Neural cell (in vitro differentiated cells): ENCODE measurements at regions not wholly inside any gene's neighbourhood (a gene's known extent, or its start where the extent isn't known, plus 50 kb on each side); places are given as distances from the start of the nearest gene placed in this dataset.

Experiments
- H2AFZ ChIP-seq: fragments of 200-600, 300-800 bp; sonication (generic), shearing (Covaris generic); 2 replicates; pipeline ENCODE4 v1.6.0; 2014; ENCODE audit warnings: low read depth, mild to moderate bottlenecking, antibody characterized with exemption, low read length, moderate library complexity
- H3F3A ChIP-seq: fragments of 200-600 bp; shearing (Covaris generic); 2 replicates; pipeline ENCODE4 v1.6.1; 2016; ENCODE audit warnings: mild to moderate bottlenecking, moderate library complexity, mixed read lengths, antibody characterized with exemption, low read length; ENCODE audit not compliant: insufficient read depth, poor library complexity, severe bottlenecking
- H3K27ac ChIP-seq: fragments of 200-600, 300-800 bp; sonication (generic), shearing (Covaris generic); 2 replicates; pipeline ENCODE4 v1.5.1; 2014; ENCODE audit warnings: mild to moderate bottlenecking, low read length, moderate library complexity
- H3K27me3 ChIP-seq: fragments of 300-800, 200-600 bp; sonication (generic), shearing (Covaris generic); 2 replicates; pipeline ENCODE4 v1.6.0; 2014; ENCODE audit warnings: mild to moderate bottlenecking, low read depth, low read length, moderate library complexity; ENCODE audit not compliant: insufficient read depth
- H3K36me3 ChIP-seq: fragments of 300-800, 200-600 bp; sonication (generic), shearing (Covaris generic); 2 replicates; pipeline ENCODE4 v1.5.1; 2014; ENCODE audit warnings: mild to moderate bottlenecking, antibody characterized with exemption, low read length, moderate library complexity; ENCODE audit not compliant: insufficient read depth
- H3K4me2 ChIP-seq: fragments of 300-800, 200-600 bp; sonication (generic), shearing (Covaris generic); 2 replicates; pipeline ENCODE4 v1.6.0; 2014; ENCODE audit warnings: mild to moderate bottlenecking, low read length
- H3K4me3 ChIP-seq: fragments of 300-800, 200-600 bp; sonication (generic), shearing (Covaris generic); 2 replicates; pipeline ENCODE4 v1.5.1; 2014; ENCODE audit warnings: mild to moderate bottlenecking, low read length, moderate library complexity
- H3K79me2 ChIP-seq: fragments of 200-600 bp; shearing (Covaris generic); replicated peaks from 2 replicates; pipeline ENCODE4 v1.6.0; 2014; ENCODE audit warnings: mild to moderate bottlenecking, low read length, moderate library complexity; ENCODE audit not compliant: insufficient read depth
- H3K9ac ChIP-seq: fragments of 300-800, 200-600 bp; sonication (generic), shearing (Covaris generic); 2 replicates; pipeline ENCODE4 v1.6.1; 2016; ENCODE audit warnings: mild to moderate bottlenecking, low read length, mixed read lengths
- H3K9me2 ChIP-seq: fragments of 200-600 bp; shearing (Covaris generic); 2 replicates; pipeline ENCODE4 v1.6.1; 2016; ENCODE audit warnings: mild to moderate bottlenecking, low read length, mixed read lengths; ENCODE audit not compliant: insufficient read depth
- H3K9me3 ChIP-seq: fragments of 200-600, 300-800 bp; sonication (generic), shearing (Covaris generic); 2 replicates; pipeline ENCODE4 v1.6.1; 2016; ENCODE audit warnings: mild to moderate bottlenecking, mixed run types, low read length, moderate library complexity, mixed read lengths
- H4K20me1 ChIP-seq: fragments of 200-600 bp; shearing (Covaris generic); 2 replicates; pipeline ENCODE4 v1.6.1; 2016; ENCODE audit warnings: mild to moderate bottlenecking, mixed run types; ENCODE audit not compliant: insufficient read depth
- EP300 ChIP-seq: fragments of 450-650 bp; conservative IDR thresholded peaks from 2 replicates; pipeline ENCODE4 v1.6.1; 2014; ENCODE audit warnings: antibody characterized with exemption, mild to moderate bottlenecking, moderate library complexity; ENCODE audit not compliant: poor library complexity, severe bottlenecking
- EZH2 ChIP-seq: fragments of 200-600, 300-800 bp; shearing (Covaris generic), sonication (generic); IDR thresholded peaks from 2 replicates; pipeline ENCODE4 v1.6.1; 2014; ENCODE audit warnings: antibody characterized with exemption, low read length, borderline replicate concordance, mild to moderate bottlenecking; ENCODE audit not compliant: insufficient read depth, poor library complexity, severe bottlenecking
- MXI1 ChIP-seq: fragments of 450-650 bp; conservative IDR thresholded peaks from 2 replicates; pipeline ENCODE4 v1.6.1; 2014; ENCODE audit warnings: antibody characterized with exemption, mild to moderate bottlenecking; ENCODE audit not compliant: poor library complexity, severe bottlenecking
- POLR2AphosphoS5 ChIP-seq: IDR thresholded peaks from 2 replicates; pipeline ENCODE4 v1.6.1; 2012
- RAD21 ChIP-seq: fragments of 450-650 bp; conservative IDR thresholded peaks from 2 replicates; pipeline ENCODE4 v1.6.1; 2014; ENCODE audit warnings: antibody characterized with exemption, mild to moderate bottlenecking, moderate library complexity
- SMC3 ChIP-seq: fragments of 450-650 bp; conservative IDR thresholded peaks from 2 replicates; pipeline ENCODE4 v1.6.1; 2014; ENCODE audit warnings: antibody characterized with exemption, mild to moderate bottlenecking, moderate library complexity; ENCODE audit not compliant: poor library complexity
- TAF1 ChIP-seq: IDR thresholded peaks from 2 replicates; pipeline ENCODE4 v1.6.1; 2012; ENCODE audit warnings: low read depth
- TF ChIP-seq, protein P1 (sequence below): IDR thresholded peaks from 2 replicates; pipeline ENCODE4 v1.6.1; 2012; ENCODE audit warnings: borderline replicate concordance
- TF ChIP-seq, protein P2 (sequence below): fragments of 450-650 bp; IDR thresholded peaks from 2 replicates; pipeline ENCODE4 v1.5.1; 2014; ENCODE audit warnings: antibody characterized with exemption, mild to moderate bottlenecking, moderate library complexity; ENCODE audit not compliant: poor library complexity, severe bottlenecking

DNA sequence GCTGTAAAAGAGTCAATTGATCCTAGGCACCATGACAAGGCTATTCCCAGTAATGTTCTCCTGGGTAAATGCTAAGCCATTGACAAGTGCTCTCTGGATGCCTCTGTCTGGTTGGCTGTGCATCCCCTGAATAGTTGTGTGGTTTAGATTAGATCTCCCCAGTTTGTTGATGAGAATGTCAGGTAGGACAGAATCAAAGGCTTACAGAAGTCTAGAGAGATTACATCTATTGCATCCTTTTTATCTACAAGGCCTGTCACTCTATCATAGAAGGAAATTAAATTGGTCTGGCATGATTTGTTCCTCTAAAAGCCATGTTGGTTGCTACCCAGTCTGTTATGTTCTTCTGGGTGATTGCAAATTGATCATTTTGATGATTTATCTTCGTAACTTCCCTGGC, 548.3 kb downstream of the GATA3 start:
- no peak overlapping the region for H2AFZ ChIP-seq
- TF ChIP-seq RAD21, result no peak
- TF ChIP-seq MXI1, result no peak
- TF ChIP-seq EP300, result no peak
- no peak for TF ChIP-seq SMC3
- TF ChIP-seq, protein P1, sequence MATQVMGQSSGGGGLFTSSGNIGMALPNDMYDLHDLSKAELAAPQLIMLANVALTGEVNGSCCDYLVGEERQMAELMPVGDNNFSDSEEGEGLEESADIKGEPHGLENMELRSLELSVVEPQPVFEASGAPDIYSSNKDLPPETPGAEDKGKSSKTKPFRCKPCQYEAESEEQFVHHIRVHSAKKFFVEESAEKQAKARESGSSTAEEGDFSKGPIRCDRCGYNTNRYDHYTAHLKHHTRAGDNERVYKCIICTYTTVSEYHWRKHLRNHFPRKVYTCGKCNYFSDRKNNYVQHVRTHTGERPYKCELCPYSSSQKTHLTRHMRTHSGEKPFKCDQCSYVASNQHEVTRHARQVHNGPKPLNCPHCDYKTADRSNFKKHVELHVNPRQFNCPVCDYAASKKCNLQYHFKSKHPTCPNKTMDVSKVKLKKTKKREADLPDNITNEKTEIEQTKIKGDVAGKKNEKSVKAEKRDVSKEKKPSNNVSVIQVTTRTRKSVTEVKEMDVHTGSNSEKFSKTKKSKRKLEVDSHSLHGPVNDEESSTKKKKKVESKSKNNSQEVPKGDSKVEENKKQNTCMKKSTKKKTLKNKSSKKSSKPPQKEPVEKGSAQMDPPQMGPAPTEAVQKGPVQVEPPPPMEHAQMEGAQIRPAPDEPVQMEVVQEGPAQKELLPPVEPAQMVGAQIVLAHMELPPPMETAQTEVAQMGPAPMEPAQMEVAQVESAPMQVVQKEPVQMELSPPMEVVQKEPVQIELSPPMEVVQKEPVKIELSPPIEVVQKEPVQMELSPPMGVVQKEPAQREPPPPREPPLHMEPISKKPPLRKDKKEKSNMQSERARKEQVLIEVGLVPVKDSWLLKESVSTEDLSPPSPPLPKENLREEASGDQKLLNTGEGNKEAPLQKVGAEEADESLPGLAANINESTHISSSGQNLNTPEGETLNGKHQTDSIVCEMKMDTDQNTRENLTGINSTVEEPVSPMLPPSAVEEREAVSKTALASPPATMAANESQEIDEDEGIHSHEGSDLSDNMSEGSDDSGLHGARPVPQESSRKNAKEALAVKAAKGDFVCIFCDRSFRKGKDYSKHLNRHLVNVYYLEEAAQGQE, result no peak
- TF ChIP-seq, protein P2, sequence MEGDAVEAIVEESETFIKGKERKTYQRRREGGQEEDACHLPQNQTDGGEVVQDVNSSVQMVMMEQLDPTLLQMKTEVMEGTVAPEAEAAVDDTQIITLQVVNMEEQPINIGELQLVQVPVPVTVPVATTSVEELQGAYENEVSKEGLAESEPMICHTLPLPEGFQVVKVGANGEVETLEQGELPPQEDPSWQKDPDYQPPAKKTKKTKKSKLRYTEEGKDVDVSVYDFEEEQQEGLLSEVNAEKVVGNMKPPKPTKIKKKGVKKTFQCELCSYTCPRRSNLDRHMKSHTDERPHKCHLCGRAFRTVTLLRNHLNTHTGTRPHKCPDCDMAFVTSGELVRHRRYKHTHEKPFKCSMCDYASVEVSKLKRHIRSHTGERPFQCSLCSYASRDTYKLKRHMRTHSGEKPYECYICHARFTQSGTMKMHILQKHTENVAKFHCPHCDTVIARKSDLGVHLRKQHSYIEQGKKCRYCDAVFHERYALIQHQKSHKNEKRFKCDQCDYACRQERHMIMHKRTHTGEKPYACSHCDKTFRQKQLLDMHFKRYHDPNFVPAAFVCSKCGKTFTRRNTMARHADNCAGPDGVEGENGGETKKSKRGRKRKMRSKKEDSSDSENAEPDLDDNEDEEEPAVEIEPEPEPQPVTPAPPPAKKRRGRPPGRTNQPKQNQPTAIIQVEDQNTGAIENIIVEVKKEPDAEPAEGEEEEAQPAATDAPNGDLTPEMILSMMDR, result no peak
- no peak for TF ChIP-seq TAF1
- no peak for TF ChIP-seq EZH2
- no peak for TF ChIP-seq POLR2AphosphoS5
- H3K27me3 ChIP-seq, result no peaks in the 10 kb centered on the region
- no peak overlapping the region for H3K4me3 ChIP-seq
- no peaks in the 10 kb centered on the region for H3K79me2 ChIP-seq
- no peaks in the 10 kb centered on the region for H4K20me1 ChIP-seq
- no peak overlapping the region for H3K4me2 ChIP-seq
- H3K9me3 ChIP-seq, result no peaks in the 10 kb centered on the region
- no peak overlapping the region for H3K9ac ChIP-seq
- H3K27ac ChIP-seq, result no peak overlapping the region
- H3F3A ChIP-seq, result no peaks in the 10 kb centered on the region
- no peaks in the 10 kb centered on the region for H3K36me3 ChIP-seq
- H3K9me2 ChIP-seq, result no peaks in the 10 kb centered on the region

DNA sequence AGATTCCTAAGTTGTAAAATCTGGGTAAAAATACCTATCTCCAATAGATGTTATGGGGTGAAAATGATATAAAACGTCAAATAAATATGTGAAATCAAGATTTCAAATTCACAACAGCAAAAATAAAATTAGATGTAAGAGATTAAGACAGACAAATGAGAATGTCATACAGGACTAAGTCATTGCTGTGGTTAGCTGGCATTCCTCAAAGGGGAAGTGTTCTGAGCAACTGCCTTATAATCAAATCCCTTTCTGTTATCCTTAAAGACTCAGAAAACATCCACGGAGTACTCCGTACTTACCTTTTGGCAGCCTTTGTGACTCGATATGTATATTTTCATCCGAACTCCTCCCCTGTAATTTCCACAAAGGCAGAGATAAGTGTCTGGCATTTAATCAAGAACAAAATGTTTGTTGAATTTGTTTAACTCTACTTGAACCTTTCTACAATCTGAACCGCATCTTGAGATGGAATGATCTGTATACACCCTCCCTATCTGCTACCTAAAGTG, 559.6 kb downstream of the GATA3 start:
- Histone ChIP-seq H4K20me1 (no peaks in the 10 kb centered on the region), H3K9me3 (no peaks in the 10 kb centered on the region), H3K27ac (no peak overlapping the region), H3K4me2 (no peak overlapping the region), H3K27me3 (no peaks in the 10 kb centered on the region), H3K79me2 (no peaks in the 10 kb centered on the region), H3K9ac (no peak overlapping the region), H3K4me3 (no peak overlapping the region), H3F3A (no peaks in the 10 kb centered on the region), H3K9me2 (no peaks in the 10 kb centered on the region), H3K36me3 (no peaks in the 10 kb centered on the region), H2AFZ (no peak overlapping the region)
- TF ChIP-seq, protein P2, result no peak
- TF ChIP-seq SMC3 (no peak), POLR2AphosphoS5 (no peak), RAD21 (no peak), EZH2 (no peak), MXI1 (no peak), TAF1 (no peak), EP300 (no peak)
- TF ChIP-seq, protein P1, result no peak
